OCI-LY1 (cell line): ENCODE measurements at regions not wholly inside any gene's neighbourhood (a gene's known extent, or its start where the extent isn't known, plus 50 kb on each side); places are given as distances from the start of the nearest gene placed in this dataset.

Experiments used
- CTCF ChIP-seq: fragments of 200-600 bp; sonication (generic), shearing (Covaris generic); IDR thresholded peaks from 2 replicates; pipeline ENCODE4 v1.5.1; 2017; ENCODE audit warnings: mild to moderate bottlenecking, antibody characterized with exemption, low read length, moderate library complexity, mixed read lengths
- EZH2 ChIP-seq: fragments of 200-600 bp; sonication (generic), shearing (Covaris generic); IDR thresholded peaks from 2 replicates; pipeline ENCODE4 v1.8.0; 2017; ENCODE audit warnings: borderline replicate concordance, mixed run types, mild to moderate bottlenecking, antibody characterized with exemption, low read length, moderate library complexity, mixed read lengths

GRCh38 chr14:43778570-43778936 lies 728.5 kb downstream of the FSCB start:
- no peak for TF ChIP-seq CTCF
- TF ChIP-seq EZH2, result no peak
